ENCODE measurements at regions not wholly inside any gene's neighbourhood (a gene's known extent, or its start where the extent isn't known, plus 50 kb on each side); places are given as distances from the start of the nearest gene placed in this dataset.

DNA sequence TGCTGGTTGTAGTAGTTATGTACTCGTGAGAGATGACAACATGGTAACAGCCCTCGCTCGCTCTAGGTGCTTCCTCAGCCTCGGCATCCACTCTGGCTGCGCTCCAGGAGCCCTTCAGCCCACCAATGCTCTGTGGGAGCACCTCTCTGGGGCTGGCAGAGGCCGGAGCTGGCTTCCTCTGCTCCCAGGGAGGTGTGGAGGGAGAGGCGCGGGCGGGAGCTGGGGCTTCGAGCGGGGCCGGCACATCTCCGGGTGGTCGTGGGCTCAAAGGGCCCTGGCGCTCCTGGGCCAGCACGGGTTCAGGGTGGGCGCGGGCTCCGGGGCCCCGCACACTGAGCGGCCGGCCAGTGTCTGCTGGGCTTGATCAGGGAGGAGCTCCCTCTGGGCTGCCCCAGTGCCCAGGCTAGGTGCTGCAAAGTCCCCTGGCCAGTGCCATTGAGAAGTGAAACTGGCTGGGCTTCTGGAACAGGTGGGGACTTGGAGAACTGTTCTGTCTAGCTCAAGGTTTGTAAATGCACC is 1012.1 kb downstream of the CNTNAP5 start:
- 97% methylated on average over 13 of the region's 22 CpGs for WGBS (ENCODE audit: insufficient coverage)

DNA sequence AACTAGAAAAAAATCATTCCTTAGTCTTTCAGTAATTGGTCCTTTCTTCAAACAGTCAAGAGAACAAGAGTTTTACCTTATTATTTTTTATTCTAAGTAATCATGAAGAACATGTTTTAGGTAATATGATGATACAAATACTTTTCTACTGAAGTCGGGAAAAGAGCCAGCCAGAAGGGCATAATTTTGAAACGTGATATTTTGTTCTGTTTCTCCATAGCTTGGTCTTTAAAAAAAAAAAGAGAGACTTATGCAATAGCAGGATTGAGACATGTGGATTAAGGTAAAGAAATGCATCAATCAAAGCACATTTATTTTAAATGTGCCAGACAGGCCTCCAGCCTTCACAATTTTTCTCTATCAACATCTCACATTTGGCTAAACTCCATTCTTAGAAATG is 1016.8 kb downstream of the CNTNAP5 start:
- Histone ChIP-seq H3K27me3 (ENCODE audit: control insufficient read depth, insufficient read depth, low read length) (no peaks in the 10 kb centered on the region), H3K4me1 (ENCODE audit: control insufficient read depth, insufficient read depth, low read length) (no peaks in the 10 kb centered on the region), H3K27ac (ENCODE audit: low read length) (no peak overlapping the region), H3K36me3 (ENCODE audit: control insufficient read depth, insufficient read depth, low read length) (no peaks in the 10 kb centered on the region), H3K9me3 (replicated peaks; ENCODE audit: control insufficient read depth, low read depth, low read length) (peaks cover 10% of the 10 kb centered on the region), H3K4me3 (ENCODE audit: low read length) (no peak overlapping the region)
- DNase-seq, result no peak
- 40% methylated on average over 1 of the region's 2 CpGs for WGBS (ENCODE audit: insufficient coverage)

More for the DNA sequence above, 1012.1 kb downstream of the CNTNAP5 start:
- Histone ChIP-seq H3K9me3 (replicated peaks; ENCODE audit: control insufficient read depth, low read depth, low read length) (peaks cover 10% of the 10 kb centered on the region), H3K36me3 (ENCODE audit: control insufficient read depth, insufficient read depth, low read length) (no peaks in the 10 kb centered on the region), H3K27ac (ENCODE audit: low read length) (no peak overlapping the region), H3K4me1 (ENCODE audit: control insufficient read depth, insufficient read depth, low read length) (no peaks in the 10 kb centered on the region), H3K4me3 (ENCODE audit: low read length) (no peak overlapping the region), H3K27me3 (ENCODE audit: control insufficient read depth, insufficient read depth, low read length) (no peaks in the 10 kb centered on the region)
- DNase-seq, result no peak

GRCh38 chr2:125042727-125043126 is 1017.6 kb downstream of the CNTNAP5 start:
- Histone ChIP-seq H3K27ac (ENCODE audit: low read length) (no peak overlapping the region), H3K9me3 (replicated peaks; ENCODE audit: control insufficient read depth, low read depth, low read length) (peaks cover 10% of the 10 kb centered on the region), H3K4me1 (ENCODE audit: control insufficient read depth, insufficient read depth, low read length) (no peaks in the 10 kb centered on the region), H3K4me3 (ENCODE audit: low read length) (no peak overlapping the region), H3K36me3 (ENCODE audit: control insufficient read depth, insufficient read depth, low read length) (no peaks in the 10 kb centered on the region), H3K27me3 (ENCODE audit: control insufficient read depth, insufficient read depth, low read length) (no peaks in the 10 kb centered on the region)
- DNase-seq, result no peak

- H3K36me3 ChIP-seq (ENCODE audit: control insufficient read depth, insufficient read depth, low read length), result no peaks in the 10 kb centered on the region
- H3K4me3 ChIP-seq (ENCODE audit: low read length), result no peak overlapping the region
- H3K4me1 ChIP-seq (ENCODE audit: control insufficient read depth, insufficient read depth, low read length), result no peaks in the 10 kb centered on the region
- no peaks in the 10 kb centered on the region for H3K27me3 ChIP-seq (ENCODE audit: control insufficient read depth, insufficient read depth, low read length)
- 56% methylated on average over 1 of the region's 4 CpGs for WGBS (ENCODE audit: insufficient coverage)
- no peak overlapping the region for H3K27ac ChIP-seq (ENCODE audit: low read length)
- peak; percentile 4 for DNase-seq
- H3K9me3 ChIP-seq (replicated peaks; ENCODE audit: control insufficient read depth, low read depth, low read length), result peaks cover 10% of the 10 kb centered on the region
Observed at GRCh38 chr2:125070726-125071505, 1045.8 kb downstream of the CNTNAP5 start.

GRCh38 chr2:125073440-125073839 is 1048.4 kb downstream of the CNTNAP5 start:
- H3K9me3 ChIP-seq (replicated peaks; ENCODE audit: control insufficient read depth, low read depth, low read length), result peaks cover 17% of the 10 kb centered on the region
- no peaks in the 10 kb centered on the region for H3K4me1 ChIP-seq (ENCODE audit: control insufficient read depth, insufficient read depth, low read length)
- no CpG with 5 or more reads among the region's 3 CpGs for WGBS (ENCODE audit: insufficient coverage)

GRCh38 chr2:125085904-125086303 is 1060.8 kb downstream of the CNTNAP5 start:
- no peaks in the 10 kb centered on the region for H3K36me3 ChIP-seq (ENCODE audit: control insufficient read depth, insufficient read depth, low read length)
- H3K27ac ChIP-seq (ENCODE audit: low read length), result no peak overlapping the region
- 83% methylated on average over 1 of the region's 1 CpG for WGBS (ENCODE audit: insufficient coverage)
- no peaks in the 10 kb centered on the region for H3K27me3 ChIP-seq (ENCODE audit: control insufficient read depth, insufficient read depth, low read length)
- no peaks in the 10 kb centered on the region for H3K4me1 ChIP-seq (ENCODE audit: control insufficient read depth, insufficient read depth, low read length)
- H3K9me3 ChIP-seq (replicated peaks; ENCODE audit: control insufficient read depth, low read depth, low read length), result peaks cover 5% of the 10 kb centered on the region
- no peak overlapping the region for H3K4me3 ChIP-seq (ENCODE audit: low read length)
- DNase-seq, result no peak

More at GRCh38 chr2:125073440-125073839, 1048.4 kb downstream of the CNTNAP5 start:
- H3K4me3 ChIP-seq (ENCODE audit: low read length), result no peak overlapping the region
- H3K27ac ChIP-seq (ENCODE audit: low read length), result no peak overlapping the region
- H3K27me3 ChIP-seq (ENCODE audit: control insufficient read depth, insufficient read depth, low read length), result no peaks in the 10 kb centered on the region
- no peak for DNase-seq
- no peaks in the 10 kb centered on the region for H3K36me3 ChIP-seq (ENCODE audit: control insufficient read depth, insufficient read depth, low read length)

GRCh38 chr2:125086313-125087184 is 1061.5 kb downstream of the CNTNAP5 start:
- no peaks in the 10 kb centered on the region for H3K36me3 ChIP-seq (ENCODE audit: control insufficient read depth, insufficient read depth, low read length)
- H3K4me3 ChIP-seq (ENCODE audit: low read length), result no peak overlapping the region
- 83% methylated on average over 1 of the region's 5 CpGs for WGBS (ENCODE audit: insufficient coverage)
- no peaks in the 10 kb centered on the region for H3K27me3 ChIP-seq (ENCODE audit: control insufficient read depth, insufficient read depth, low read length)
- H3K9me3 ChIP-seq (replicated peaks; ENCODE audit: control insufficient read depth, low read depth, low read length), result peaks cover 5% of the 10 kb centered on the region
- no peaks in the 10 kb centered on the region for H3K4me1 ChIP-seq (ENCODE audit: control insufficient read depth, insufficient read depth, low read length)
- DNase-seq, result no peak
- no peak overlapping the region for H3K27ac ChIP-seq (ENCODE audit: low read length)

GRCh38 chr2:125092276-125093009 is 1067.4 kb downstream of the CNTNAP5 start:
- Histone ChIP-seq H3K4me1 (ENCODE audit: control insufficient read depth, insufficient read depth, low read length) (no peaks in the 10 kb centered on the region), H3K27ac (ENCODE audit: low read length) (no peak overlapping the region), H3K27me3 (ENCODE audit: control insufficient read depth, insufficient read depth, low read length) (no peaks in the 10 kb centered on the region), H3K36me3 (ENCODE audit: control insufficient read depth, insufficient read depth, low read length) (no peaks in the 10 kb centered on the region), H3K9me3 (replicated peaks; ENCODE audit: control insufficient read depth, low read depth, low read length) (no peaks in the 10 kb centered on the region), H3K4me3 (ENCODE audit: low read length) (no peak overlapping the region)
- WGBS (ENCODE audit: insufficient coverage), result no CpG with 5 or more reads among the region's 4 CpGs
- peak; percentile 3 for DNase-seq

- Histone ChIP-seq H3K4me1 (ENCODE audit: control insufficient read depth, insufficient read depth, low read length) (no peaks in the 10 kb centered on the region), H3K36me3 (ENCODE audit: control insufficient read depth, insufficient read depth, low read length) (no peaks in the 10 kb centered on the region), H3K27ac (ENCODE audit: low read length) (no peak overlapping the region), H3K9me3 (replicated peaks; ENCODE audit: control insufficient read depth, low read depth, low read length) (no peaks in the 10 kb centered on the region), H3K27me3 (ENCODE audit: control insufficient read depth, insufficient read depth, low read length) (no peaks in the 10 kb centered on the region), H3K4me3 (ENCODE audit: low read length) (no peak overlapping the region)
- DNase-seq, result no peak
Observed at GRCh38 chr2:125095826-125096225, 1070.7 kb downstream of the CNTNAP5 start.

GRCh38 chr2:125106710-125107109 is 1081.6 kb downstream of the CNTNAP5 start:
- Histone ChIP-seq H3K4me3 (ENCODE audit: low read length) (no peak overlapping the region), H3K27me3 (ENCODE audit: control insufficient read depth, insufficient read depth, low read length) (no peaks in the 10 kb centered on the region), H3K27ac (ENCODE audit: low read length) (no peak overlapping the region), H3K9me3 (replicated peaks; ENCODE audit: control insufficient read depth, low read depth, low read length) (no peaks in the 10 kb centered on the region), H3K36me3 (ENCODE audit: control insufficient read depth, insufficient read depth, low read length) (no peaks in the 10 kb centered on the region), H3K4me1 (ENCODE audit: control insufficient read depth, insufficient read depth, low read length) (no peaks in the 10 kb centered on the region)
- DNase-seq, result no peak
